GM12878 (cell line): ENCODE measurements at regions not wholly inside any gene's neighbourhood (a gene's known extent, or its start where the extent isn't known, plus 50 kb on each side); places are given as distances from the start of the nearest gene placed in this dataset.

Source experiments
- ATAC-seq: fragments of 200-7000 bp; cut with Tn5 transposase; 3 replicates; pipeline ENCODE4 v1.9.1; 2020; ENCODE audit warnings: mild to moderate bottlenecking, moderate library complexity
- BruUV-seq: library from RNA; stranded (reverse); fragments of 400-500 nt; replicated peaks from 2 replicates; lab custom pipeline; 2021; lab: Mats Ljungman, UMichigan
- CTCF ChIA-PET: fragments of 300-600 bp; sonication (Branson Sonifier 250); formaldehyde crosslinking; extraction: SDS; loops from one replicate; lab custom pipeline; 2021; ENCODE audit warnings: inconsistent platforms; lab: Yijun Ruan, JAX
- POLR2A ChIA-PET: fragments of 350-600 bp; formaldehyde crosslinking; extraction: SDS; loops from one replicate; lab custom pipeline; 2021; ENCODE audit warnings: inconsistent platforms; lab: Charles Lee
- RAD21 ChIA-PET: fragments of 300-600 bp; sonication (Branson Sonifier 250); formaldehyde crosslinking; loops from one replicate; lab custom pipeline; 2023; ENCODE audit warnings: antibody characterized with exemption; ENCODE audit not compliant: unreplicated experiment; lab: Charles Lee
- SMC1A ChIA-PET: fragments of 300-600 bp; sonication (Branson Sonifier 250); formaldehyde crosslinking; loops from one replicate; lab custom pipeline; 2023; ENCODE audit not compliant: unreplicated experiment, uncharacterized antibody; lab: Charles Lee
- DNase-seq: peaks from one replicate; pipeline ENCODE4 v3.0.0-alpha.2; 2011; ENCODE audit warnings: low read depth, low spot score
- FAIRE-seq: peaks from 3 replicates; lab custom pipeline; 2011; peaks lifted over from hg19 to GRCh38; lab: Jason Lieb, UNC
- H2AFZ ChIP-seq: 2 replicates; pipeline ENCODE4 v1.6.0; 2011; ENCODE audit warnings: low read depth, low read length, control low read depth; ENCODE audit not compliant: control insufficient read depth
- H3K27ac ChIP-seq: 2 replicates; pipeline ENCODE4 v1.5.1; 2011; ENCODE audit warnings: control low read depth; ENCODE audit not compliant: control insufficient read depth, insufficient read depth
- H3K27me3 ChIP-seq, 2 experiments: replicated peaks in 1 of 2; 2 replicates each; pipeline versions ENCODE4 v1.6.0 to v1.6.1; 2011; ENCODE audit warnings: low read length in 1 of 2; ENCODE audit not compliant: control insufficient read depth in 2 of 2, insufficient read depth in 2 of 2
- H3K36me3 ChIP-seq, 2 experiments: 2 replicates each; pipeline ENCODE4 v1.5.1; 2011; ENCODE audit warnings: low read length in 1 of 2; ENCODE audit not compliant: control insufficient read depth in 2 of 2, insufficient read depth in 2 of 2
- H3K4me1 ChIP-seq: 2 replicates; pipeline ENCODE4 v1.6.1; 2011; ENCODE audit warnings: mild to moderate bottlenecking, low read length, moderate library complexity, mixed read lengths; ENCODE audit not compliant: control insufficient read depth, insufficient read depth
- H3K4me2 ChIP-seq: 2 replicates; pipeline ENCODE4 v1.6.0; 2011; ENCODE audit warnings: control low read depth; ENCODE audit not compliant: control insufficient read depth, insufficient read depth
- H3K4me3 ChIP-seq: fragments of 200-600 bp; sonication (generic); 2 replicates; pipeline ENCODE4 v1.5.1; 2016
- H3K79me2 ChIP-seq: 2 replicates; pipeline ENCODE4 v1.6.0; 2011; ENCODE audit warnings: low read length; ENCODE audit not compliant: control insufficient read depth, insufficient read depth
- H3K9ac ChIP-seq: 2 replicates; pipeline ENCODE4 v1.8.0; 2011; ENCODE audit warnings: low read length, control low read depth, mixed read lengths; ENCODE audit not compliant: control insufficient read depth, insufficient read depth
- H3K9me3 ChIP-seq: replicated peaks from 3 replicates; pipeline ENCODE4 v1.5.1; 2011; ENCODE audit warnings: mild to moderate bottlenecking, low read length; ENCODE audit not compliant: control insufficient read depth, insufficient read depth
- H4K20me1 ChIP-seq: 2 replicates; pipeline ENCODE4 v1.6.0; 2011; ENCODE audit not compliant: control insufficient read depth, insufficient read depth
- BMI1 ChIP-seq: fragments of 450-650 bp; IDR thresholded peaks from 2 replicates; pipeline ENCODE4 v1.6.1; 2016; ENCODE audit warnings: mild to moderate bottlenecking, moderate library complexity, borderline replicate concordance
- CEBPB ChIP-seq, 2 experiments: fragments of 150-350 bp in 1 of 2; IDR thresholded peaks; 2 replicates each; pipeline ENCODE4 v1.6.1; 2012 to 2014; ENCODE audit warnings: low read depth in 2 of 2, low read length in 2 of 2, borderline replicate concordance in 1 of 2, inconsistent platforms in 1 of 2
- CUX1 ChIP-seq: IDR thresholded peaks from 2 replicates; pipeline ENCODE4 v1.6.1; 2012; ENCODE audit warnings: improper control_type of control experiment, low read depth, low read length; ENCODE audit not compliant: insufficient replicate concordance
- FOS ChIP-seq: IDR thresholded peaks from 3 replicates; pipeline ENCODE4 v1.6.1; 2011; ENCODE audit warnings: borderline replicate concordance; ENCODE audit not compliant: insufficient read length; ENCODE audit errors: extremely low read depth
- NFYB ChIP-seq: IDR thresholded peaks from 2 replicates; pipeline ENCODE4 v1.6.1; 2011; ENCODE audit warnings: low read depth, mild to moderate bottlenecking, low read length, improper control_type of control experiment, moderate library complexity; ENCODE audit not compliant: insufficient read depth
- PRDM15 ChIP-seq: fragments of 450-650 bp; formaldehyde crosslinking; IDR thresholded peaks from 2 replicates; pipeline ENCODE4 v1.4.0; 2020; ENCODE audit warnings: mild to moderate bottlenecking, moderate library complexity
- RELA ChIP-seq: fragments of 450-650 bp; IDR thresholded peaks from 2 replicates; pipeline ENCODE4 v1.8.0; 2014; ENCODE audit warnings: borderline replicate concordance; ENCODE audit not compliant: partially characterized antibody
- SMAD5 ChIP-seq: IDR thresholded peaks from 2 replicates; pipeline ENCODE4 v1.6.1; 2016; ENCODE audit warnings: antibody characterized with exemption, low read depth
- ZNF274 ChIP-seq: IDR thresholded peaks from one replicate; pipeline ENCODE4 v1.8.0; 2011; ENCODE audit not compliant: insufficient read length, insufficient read depth
- ZZZ3 ChIP-seq: IDR thresholded peaks from 2 replicates; pipeline ENCODE4 v1.6.1; 2011; ENCODE audit warnings: low read depth; ENCODE audit not compliant: control insufficient read depth, insufficient read length
- WGBS: methylation state at CpG from one replicate; pipeline ENCODE4 v1.1.6; 2016; ENCODE audit warnings: low lambda C conversion rate; ENCODE audit not compliant: insufficient replicate concordance, insufficient coverage; ENCODE audit errors: missing lambda C conversion rate; 5-methylcytosine and 5-hydroxymethylcytosine counted together
- in situ Hi-C: fragments of 300-500 bp; cut with MboI; formaldehyde crosslinking; loops from 9 replicates; pipeline ENCODE4 v1.14.3; 2018; ENCODE audit warnings: mixed read lengths
- intact Hi-C: fragments of 100-400 bp; cut with micrococcal nuclease; formaldehyde crosslinking; loops from one replicate; pipeline ENCODE4 v1.14.2; 2022; ENCODE audit not compliant: unreplicated experiment
- TF ChIP-seq, protein P1 (sequence below): IDR thresholded peaks from 2 replicates; pipeline ENCODE4 v1.6.1; 2011; ENCODE audit warnings: borderline replicate concordance, low read depth, mild to moderate bottlenecking, moderate library complexity, low read length; ENCODE audit not compliant: insufficient read depth, poor library complexity, severe bottlenecking

DNA sequence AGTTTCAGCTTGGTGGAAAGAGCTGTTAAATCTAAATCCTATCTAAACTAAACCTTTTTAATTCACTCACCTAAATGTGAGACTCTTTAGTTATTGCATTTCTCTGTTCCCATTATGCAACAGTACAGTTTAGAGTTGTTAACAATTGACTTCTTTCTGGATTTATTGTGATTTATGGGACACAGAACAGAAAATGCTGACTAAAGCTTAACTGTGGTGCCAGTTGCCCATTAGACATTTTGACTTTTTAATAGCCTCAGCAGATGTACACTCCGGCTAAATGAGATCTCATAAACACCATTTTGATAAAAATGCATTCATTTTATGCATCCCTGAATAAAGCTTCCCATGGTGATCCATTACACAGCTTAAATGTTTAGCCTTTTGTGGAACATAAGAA, 356.6 kb downstream of the CASP12 start (continued):
- TF ChIP-seq, protein P1, sequence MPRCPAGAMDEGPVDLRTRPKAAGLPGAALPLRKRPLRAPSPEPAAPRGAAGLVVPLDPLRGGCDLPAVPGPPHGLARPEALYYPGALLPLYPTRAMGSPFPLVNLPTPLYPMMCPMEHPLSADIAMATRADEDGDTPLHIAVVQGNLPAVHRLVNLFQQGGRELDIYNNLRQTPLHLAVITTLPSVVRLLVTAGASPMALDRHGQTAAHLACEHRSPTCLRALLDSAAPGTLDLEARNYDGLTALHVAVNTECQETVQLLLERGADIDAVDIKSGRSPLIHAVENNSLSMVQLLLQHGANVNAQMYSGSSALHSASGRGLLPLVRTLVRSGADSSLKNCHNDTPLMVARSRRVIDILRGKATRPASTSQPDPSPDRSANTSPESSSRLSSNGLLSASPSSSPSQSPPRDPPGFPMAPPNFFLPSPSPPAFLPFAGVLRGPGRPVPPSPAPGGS: no peak
- no peak for TF ChIP-seq PRDM15 (CRISPR knock-in tag)

- ATAC-seq: no peak
- ChIA-PET POLR2A (no interaction called here), CTCF (no interaction called here), SMC1A (no interaction called here), RAD21 (no interaction called here)
- no peak overlapping the region for H3K4me3 ChIP-seq
- no peak overlapping the region for H3K9ac ChIP-seq
- no peaks in the 10 kb centered on the region for H4K20me1 ChIP-seq
- H3K9me3 ChIP-seq: no peaks in the 10 kb centered on the region
- in situ Hi-C loops: no loop called here
- H3K79me2 ChIP-seq: no peaks in the 10 kb centered on the region
- H3K27ac ChIP-seq: no peak overlapping the region
- no peak for DNase-seq
- intact Hi-C loops: no loop called here
- no peak overlapping the region for H2AFZ ChIP-seq
- FAIRE-seq: no peak
- H3K27me3 ChIP-seq: no peaks in the 10 kb centered on the region
- no TSS peak for BruUV-seq
- H3K36me3 ChIP-seq: no peaks in the 10 kb centered on the region
- H3K4me1 ChIP-seq: no peaks in the 10 kb centered on the region
- no peak overlapping the region for H3K4me2 ChIP-seq
- WGBS: 27% methylated on average over 1 of the region's 1 CpG
- no peak for TF ChIP-seq ZNF274
- TF ChIP-seq FOS: no peak
- no peak for TF ChIP-seq BMI1
- TF ChIP-seq RELA: no peak
- no peak for TF ChIP-seq CEBPB (IDR thresholded peaks at IDR 0.05; ENCODE audit: borderline replicate concordance in 1 of 2, low read depth in 2 of 2, low read length in 2 of 2)
- TF ChIP-seq SMAD5: no peak
- no peak for TF ChIP-seq ZZZ3
- no peak for TF ChIP-seq NFYB
- no peak for TF ChIP-seq CUX1
Measured at GRCh38 chr11:104538313-104538712, 359.9 kb downstream of the CASP12 start.
